Stimulated activated CD4-positive, alpha-beta T cell treated with anti-CD3 and anti-CD28 coated beads, Interleukin-1b, Interleukin-23, amount 100 ng/mL, for 4 hours (primary cell): ENCODE measurements at regions not wholly inside any gene's neighbourhood (a gene's known extent, or its start where the extent isn't known, plus 50 kb on each side); places are given as distances from the start of the nearest gene placed in this dataset.
"Not testable (repeated sequence)": the region's sequence is repeated elsewhere in the genome, so short reads cannot be mapped to it uniquely, and the experiment has no call there.

ENCODE experiments used
- DNase-seq, 2 donors: peaks; one replicate each; pipeline ENCODE4 v3.0.0-alpha.2; 2020; ENCODE audit warnings: low read depth in 2 of 2

GRCh38 chr1:212495766-212496494 lies 63.2 kb downstream of the NENF start:
- no peak for DNase-seq

GRCh38 chr1:212496682-212497081 lies 64.0 kb downstream of the NENF start:
- DNase-seq = no peak

GRCh38 chr1:212497553-212497952 lies 64.8 kb downstream of the NENF start:
- DNase-seq = no peak

- no peak for DNase-seq
Measured at GRCh38 chr1:212498283-212499040, 65.7 kb downstream of the NENF start.

- DNase-seq = no peak
Measured at GRCh38 chr1:212500351-212500750, 67.6 kb downstream of the NENF start.

GRCh38 chr1:212500983-212501382 lies 68.3 kb downstream of the NENF start:
- no peak for DNase-seq

GRCh38 chr1:212503714-212504113 lies 71.0 kb downstream of the NENF start:
- DNase-seq = no peak

GRCh38 chr1:212504171-212504803 lies 71.6 kb downstream of the NENF start:
- no peak for DNase-seq

GRCh38 chr1:212506666-212507065 lies 73.9 kb downstream of the NENF start:
- no peak for DNase-seq

GRCh38 chr1:212507369-212507768 lies 74.6 kb downstream of the NENF start:
- DNase-seq = no peak

- DNase-seq = no peak
Measured at GRCh38 chr1:212512816-212513559, 80.3 kb downstream of the NENF start.

GRCh38 chr1:212513586-212513985 lies 80.9 kb downstream of the NENF start:
- DNase-seq = no peak

GRCh38 chr1:212514056-212514614 lies 81.4 kb downstream of the NENF start:
- no peak for DNase-seq

- DNase-seq = no peak
Measured at GRCh38 chr1:212514782-212515181, 82.1 kb downstream of the NENF start.

- DNase-seq = no peak
Measured at GRCh38 chr1:212515329-212515760, 82.6 kb downstream of the NENF start.

GRCh38 chr1:212516012-212516411 lies 83.3 kb downstream of the NENF start:
- DNase-seq = not testable (repeated sequence)

- DNase-seq = no peak
Measured at GRCh38 chr1:212518188-212519054, 85.7 kb downstream of the NENF start.

- no peak for DNase-seq
Measured at GRCh38 chr1:212519131-212519530, 86.4 kb downstream of the NENF start.

GRCh38 chr1:212520299-212520698 lies 87.6 kb downstream of the NENF start:
- no peak for DNase-seq

GRCh38 chr1:212520746-212521145 lies 87.8 kb upstream of the ATF3 start:
- no peak for DNase-seq
